AG08395 (cell line): ENCODE measurements at regions not wholly inside any gene's neighbourhood (a gene's known extent, or its start where the extent isn't known, plus 50 kb on each side); places are given as distances from the start of the nearest gene placed in this dataset.

Source experiments
- DNase-seq: peaks from one replicate; pipeline ENCODE4 v3.0.0; 2012; ENCODE audit warnings: mixed read lengths, low spot score

DNA sequence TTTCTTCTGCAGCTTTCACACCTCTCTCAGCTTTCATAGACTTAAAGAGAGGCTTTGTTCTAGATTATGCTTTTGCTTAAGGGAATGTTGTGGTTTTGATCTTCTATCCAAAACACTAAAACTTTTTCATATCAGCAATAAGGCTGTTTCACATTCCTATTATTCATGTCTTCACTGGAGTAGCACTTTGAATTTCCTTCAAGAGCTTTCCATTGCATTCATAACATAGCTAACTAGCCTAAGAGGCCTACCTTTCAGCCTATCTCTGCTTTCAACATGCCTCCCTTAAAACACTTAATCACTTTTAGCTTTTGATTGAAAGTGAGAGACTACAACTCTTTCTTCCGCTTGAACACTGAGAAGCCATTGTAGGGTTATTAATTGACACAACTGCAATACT lies 1117.0 kb upstream of the PHF14 start:
- DNase-seq = no peak

DNA sequence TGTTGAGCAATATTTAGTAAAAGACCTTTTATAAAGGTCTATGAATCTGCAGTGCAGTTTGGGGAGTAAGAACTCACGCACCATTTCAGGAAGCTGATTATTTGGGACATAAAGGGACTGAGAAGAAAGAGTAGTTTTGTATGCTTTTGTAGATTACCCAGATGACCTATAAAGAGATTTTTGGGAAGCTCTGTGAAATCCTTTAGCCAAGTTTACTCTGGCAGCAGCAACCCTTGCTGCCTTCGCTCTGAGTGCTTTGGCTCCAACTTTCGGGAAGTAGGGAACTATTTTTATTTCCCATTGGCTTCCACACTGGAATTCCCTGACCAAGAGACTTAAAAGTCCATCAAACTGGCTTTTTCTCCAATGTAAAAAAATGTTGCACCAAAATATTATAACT lies 1110.1 kb upstream of the PHF14 start:
- DNase-seq = no peak

DNA sequence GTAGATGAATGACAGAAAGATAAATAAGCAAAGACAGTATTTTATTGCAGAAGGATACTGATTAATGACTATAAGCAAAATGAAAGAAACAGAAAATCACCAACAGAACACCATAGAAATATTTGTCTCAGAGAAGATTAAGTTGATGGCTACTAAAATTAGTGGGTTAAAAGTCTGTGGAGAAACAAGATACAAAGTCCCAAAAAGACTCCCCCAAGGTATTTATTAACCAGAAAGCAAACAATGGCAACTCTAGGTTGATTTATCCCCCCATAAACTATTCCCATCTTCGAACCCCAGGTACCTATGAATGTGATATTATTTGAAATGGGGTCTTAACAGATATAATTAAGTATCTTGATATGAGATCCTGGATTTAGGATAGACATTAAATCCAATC lies 1104.5 kb upstream of the PHF14 start:
- no peak for DNase-seq

DNA sequence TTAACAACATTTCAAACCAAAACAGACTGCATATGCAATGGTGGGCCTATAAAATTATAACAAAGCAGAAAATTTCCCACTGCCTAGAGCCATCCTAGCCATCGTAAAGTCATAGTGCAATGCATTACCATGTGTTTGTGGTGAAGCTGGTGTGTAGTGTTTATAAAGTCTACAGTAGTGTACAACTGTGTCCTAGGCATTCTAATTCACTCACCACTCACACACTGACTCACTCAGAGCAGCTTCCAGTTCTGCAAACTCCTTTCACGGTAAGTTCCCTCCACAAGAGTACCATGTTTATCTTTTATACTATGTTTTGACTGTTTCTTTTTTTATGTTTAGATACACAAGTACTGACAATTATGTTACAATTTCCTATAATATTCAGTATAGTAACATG lies 1104.1 kb upstream of the PHF14 start:
- no peak for DNase-seq

DNA sequence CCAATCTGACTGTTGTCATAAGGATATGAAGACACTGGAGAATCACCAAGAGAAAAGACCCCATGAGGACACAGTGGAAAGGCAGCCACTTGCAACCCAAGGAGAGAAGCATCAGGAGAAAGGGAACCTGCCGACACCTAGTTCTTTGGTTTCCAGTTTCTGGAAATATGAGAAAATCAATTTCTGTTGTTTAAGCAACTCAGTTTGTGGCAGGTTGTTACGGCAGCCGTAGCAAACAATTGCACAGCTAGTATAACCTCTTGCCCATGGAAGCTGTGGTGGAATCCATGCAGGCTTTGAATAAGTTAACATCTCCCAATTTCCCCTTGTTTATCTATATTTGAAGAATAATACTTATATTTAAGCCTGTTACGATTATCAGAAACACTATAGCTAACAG lies 1103.0 kb upstream of the PHF14 start:
- no peak for DNase-seq

DNA sequence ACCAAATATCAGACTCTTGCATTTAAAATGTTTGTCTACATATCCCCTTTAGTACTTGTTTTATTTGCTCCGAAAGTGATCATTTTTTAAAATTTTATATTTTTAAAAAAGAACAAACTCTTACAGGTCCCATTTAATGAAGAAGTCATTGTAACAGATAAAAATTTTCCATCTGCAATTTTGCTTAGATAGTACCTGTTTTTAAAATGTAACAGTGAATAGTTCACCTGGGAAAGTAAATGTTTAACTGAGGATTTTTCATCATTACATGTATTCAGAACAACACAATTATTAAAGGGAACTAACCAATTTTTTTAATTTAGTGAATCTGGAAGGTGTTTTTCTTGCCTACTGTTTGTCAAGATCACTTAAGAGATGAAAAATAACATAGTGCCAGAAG lies 1099.5 kb upstream of the PHF14 start:
- no peak for DNase-seq

DNA sequence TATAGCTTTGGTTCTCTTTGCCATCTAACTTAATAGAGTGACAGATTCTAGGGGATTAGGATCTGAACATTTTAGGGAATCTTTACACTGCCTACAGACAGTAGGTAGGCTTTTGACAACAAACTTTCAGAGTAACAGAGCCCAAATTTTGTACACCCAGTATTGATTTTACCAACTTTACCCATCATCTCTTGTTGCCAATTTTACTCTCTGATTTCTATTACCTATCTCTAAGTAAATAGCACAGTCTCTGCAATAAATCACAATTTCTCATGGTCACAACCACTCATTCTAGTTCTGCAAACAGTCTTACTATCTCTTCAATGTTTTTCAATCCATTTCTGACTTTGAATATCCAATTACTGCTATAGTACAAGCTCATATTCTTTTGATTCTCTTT lies 1097.6 kb upstream of the PHF14 start:
- no peak for DNase-seq

DNA sequence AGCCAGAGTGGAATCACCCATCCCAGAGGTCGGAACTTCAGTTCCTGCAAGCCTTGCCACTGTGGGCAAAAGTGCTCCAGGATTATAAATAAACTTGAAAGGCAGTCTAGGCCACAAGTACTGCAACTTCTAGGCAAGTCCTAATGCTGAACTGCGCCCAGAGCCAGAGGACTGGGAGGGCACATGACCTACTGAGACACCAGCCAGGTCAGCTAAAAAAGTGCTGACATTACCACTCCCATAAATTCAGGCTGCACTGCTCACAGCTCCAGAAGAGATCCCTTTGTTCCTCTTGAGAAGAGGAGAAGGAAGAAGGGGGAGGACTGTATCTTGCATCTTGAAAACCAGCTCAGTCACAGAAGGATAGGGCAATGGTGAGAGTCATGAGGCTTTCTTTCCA lies 1084.1 kb upstream of the PHF14 start:
- DNase-seq = no peak

DNA sequence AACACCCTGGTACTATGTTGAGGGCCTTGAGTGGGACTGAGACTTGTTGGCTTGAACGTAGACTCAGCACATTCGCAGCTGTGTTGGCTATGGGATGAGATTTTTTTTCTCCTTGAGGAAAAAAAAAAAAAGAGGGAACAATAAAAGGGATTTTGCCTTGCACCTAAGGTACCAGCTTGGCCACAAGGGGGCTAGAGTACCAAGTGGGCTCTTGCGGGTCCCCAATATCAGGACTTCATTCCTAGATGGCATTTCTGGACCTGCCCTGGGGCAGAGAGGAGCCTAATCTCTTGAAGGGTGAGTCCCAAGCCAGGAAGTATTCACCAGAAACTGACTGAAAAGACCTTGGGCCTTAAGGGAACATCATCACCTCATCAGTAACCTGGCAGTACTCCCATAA lies 1083.6 kb upstream of the PHF14 start:
- no peak for DNase-seq

DNA sequence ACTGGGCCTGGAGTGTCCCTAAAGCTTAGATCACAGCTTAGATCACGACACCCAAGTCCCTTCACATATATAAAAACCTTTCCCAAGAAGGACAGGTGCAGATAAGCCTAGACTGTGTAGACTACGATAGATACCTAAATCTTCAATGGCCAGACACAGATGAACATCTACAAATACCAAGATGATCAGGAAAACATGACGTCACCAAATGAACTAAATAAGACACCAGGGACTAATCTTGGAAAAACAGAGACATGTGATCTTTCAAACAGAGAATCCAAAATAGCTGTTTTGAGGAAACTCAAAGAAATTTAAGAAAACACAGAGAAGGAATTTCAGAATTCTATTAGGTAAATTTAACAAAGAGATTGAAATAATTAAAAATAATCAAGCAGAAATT lies 1082.6 kb upstream of the PHF14 start:
- DNase-seq = no peak

DNA sequence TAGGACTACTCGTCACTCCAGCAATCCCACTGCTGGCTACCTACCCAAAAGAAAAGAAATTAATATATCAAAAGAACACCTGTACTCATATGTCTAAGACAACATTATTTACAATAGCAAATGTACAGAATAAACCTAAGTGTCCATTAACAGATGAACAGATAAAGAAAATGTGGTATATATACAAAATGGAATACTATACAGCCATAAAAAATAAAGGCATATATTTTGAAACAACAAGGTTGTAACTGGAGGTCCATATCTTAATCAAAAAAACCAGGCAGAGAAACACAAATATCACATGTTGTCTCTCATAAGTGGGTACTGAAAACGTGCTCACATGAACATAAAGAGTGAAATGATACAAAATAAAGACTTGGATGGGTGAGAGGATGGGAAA lies 1073.3 kb upstream of the PHF14 start:
- DNase-seq = no peak

DNA sequence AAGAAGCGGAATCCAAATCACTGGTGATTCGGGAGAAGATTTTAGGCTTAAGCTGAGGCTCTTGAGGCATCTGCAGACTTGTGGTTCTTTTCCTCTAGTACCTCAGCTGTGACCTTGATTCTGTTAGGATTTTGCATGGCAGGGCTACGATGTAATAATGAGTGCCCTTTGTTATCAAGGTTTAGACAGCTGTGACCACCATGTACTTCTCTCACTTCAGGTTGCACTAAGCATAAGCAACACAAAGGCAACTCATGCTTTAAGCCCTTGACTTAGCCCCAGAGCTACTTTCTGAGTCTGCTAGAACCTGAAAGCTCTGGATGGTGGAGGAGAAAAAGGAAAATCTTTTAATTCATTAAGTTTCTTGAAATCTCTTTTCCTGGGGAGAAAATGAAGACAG lies 1052.3 kb upstream of the PHF14 start:
- no peak for DNase-seq

DNA sequence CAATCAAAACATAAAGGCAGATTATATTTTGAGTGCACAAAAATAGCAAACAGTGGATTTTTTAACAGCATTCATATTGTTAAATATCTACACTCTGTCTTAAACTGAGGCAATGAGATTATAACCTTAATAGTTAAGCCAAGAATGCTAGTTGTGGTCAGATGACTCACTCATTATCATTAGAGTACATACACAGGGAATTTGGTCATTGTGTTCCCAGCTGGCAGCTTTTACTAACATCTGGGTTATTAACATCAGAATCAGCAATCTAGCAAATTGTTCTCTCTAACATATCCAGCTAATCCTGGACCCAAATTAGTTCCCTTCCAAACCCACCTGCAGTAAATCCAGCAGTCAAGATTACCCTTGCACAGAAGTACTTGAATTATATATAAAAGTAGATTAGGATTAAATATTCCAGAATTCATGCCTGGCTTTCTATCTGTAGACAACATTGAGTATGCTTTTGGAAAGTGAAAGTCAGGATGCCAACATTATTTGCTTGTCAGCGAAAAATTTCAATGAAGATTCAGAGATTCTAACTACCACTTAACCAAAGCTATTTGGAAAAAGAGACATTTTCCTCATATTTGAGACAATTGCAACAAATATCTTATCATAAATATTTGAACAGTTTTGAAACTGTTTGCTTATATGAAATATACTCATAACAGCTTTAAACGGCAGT lies 1035.6 kb upstream of the PHF14 start:
- DNase-seq = no peak

DNA sequence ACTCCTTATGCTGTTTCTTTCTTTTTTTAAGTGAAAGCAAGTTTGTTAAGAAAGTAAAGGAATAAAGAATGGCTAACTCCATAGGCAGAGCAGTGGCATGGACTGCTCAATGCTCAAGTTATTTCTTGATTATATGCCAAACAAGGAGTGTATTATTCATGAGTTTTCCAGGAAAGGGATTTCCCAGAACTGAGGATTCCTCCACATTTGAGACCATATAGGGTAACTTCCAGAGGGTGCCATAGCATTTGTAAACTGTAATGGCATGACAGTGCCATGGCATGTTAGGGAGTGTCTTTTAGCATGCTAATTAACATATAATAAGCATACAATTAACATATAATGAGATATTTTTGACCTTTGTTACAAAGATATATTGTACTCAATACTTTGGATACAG lies 1034.5 kb upstream of the PHF14 start:
- no peak for DNase-seq

DNA sequence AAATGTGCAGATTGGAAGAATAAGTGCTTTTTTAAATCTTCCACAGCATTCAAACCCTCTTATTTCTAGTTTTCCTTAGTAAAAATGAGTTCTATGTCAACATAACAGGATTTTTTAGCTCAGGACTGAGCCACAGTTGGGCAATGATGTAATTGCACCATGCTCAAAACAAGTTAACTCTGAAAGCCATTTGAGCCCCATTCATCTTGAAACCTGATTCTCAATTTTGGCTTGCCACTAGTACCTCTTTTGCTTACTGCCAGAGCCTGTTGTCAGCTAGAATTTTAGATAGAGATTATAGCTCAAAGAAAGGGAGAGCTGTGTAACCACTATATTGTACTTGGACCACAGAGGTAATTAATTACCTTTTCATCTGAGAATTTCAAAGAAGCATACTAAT lies 1028.5 kb upstream of the PHF14 start:
- DNase-seq = no peak

DNA sequence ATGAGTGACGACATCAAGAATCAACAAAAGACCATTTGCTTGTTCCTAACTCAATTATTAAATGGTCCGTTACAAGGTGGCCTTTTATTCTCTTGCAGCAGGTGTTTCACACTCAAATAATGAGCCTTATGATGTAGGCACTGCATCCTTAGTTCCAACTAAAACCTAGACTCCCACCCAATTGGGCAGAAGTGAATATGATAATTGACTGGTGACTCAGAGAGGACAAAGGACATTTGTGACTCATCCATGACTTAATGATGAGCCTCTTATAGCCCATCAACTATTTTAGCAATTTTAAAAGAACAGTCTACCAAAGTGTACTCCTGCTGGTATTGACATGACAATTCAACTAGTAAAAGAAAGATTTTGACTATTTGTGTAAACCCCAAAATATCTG lies 1027.8 kb upstream of the PHF14 start:
- DNase-seq = no peak

DNA sequence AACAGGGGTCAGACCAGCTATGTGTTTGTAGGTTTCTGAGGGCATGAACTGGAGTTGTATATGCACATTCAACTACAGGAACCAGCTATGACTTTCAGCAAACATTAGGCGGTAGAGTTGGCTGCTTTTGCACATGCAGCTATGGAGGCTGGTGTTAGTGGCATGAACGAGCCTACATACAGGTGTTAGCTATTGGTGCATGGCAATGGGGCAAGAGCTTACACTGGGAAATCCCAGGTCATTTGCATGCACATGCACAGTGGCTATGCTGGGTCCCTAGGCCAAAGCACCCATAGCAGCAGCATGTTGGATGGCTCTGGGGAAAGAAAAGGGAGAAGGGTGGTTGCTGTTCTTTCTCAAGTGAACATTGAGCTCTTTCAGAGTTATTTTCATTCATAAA lies 1018.5 kb upstream of the PHF14 start:
- DNase-seq = no peak

DNA sequence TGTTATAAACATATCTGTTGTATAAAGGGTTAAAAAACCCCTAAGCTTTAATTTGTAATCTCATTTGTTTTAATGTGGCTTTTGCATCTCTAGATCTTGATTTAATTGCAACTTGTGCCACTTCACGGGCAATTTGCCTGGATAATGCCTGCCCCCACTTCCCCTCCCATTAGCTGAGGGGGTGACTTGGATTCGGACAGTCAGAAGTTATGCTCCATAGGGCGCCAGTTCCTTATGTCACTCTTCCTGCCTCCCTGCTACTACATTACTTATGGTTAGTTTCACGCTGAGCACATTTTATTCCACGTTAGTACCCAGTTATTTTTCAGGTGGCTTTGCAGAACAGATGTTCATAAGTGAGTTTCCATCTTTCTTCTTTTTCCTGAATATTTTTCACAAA lies 1015.2 kb upstream of the PHF14 start:
- no peak for DNase-seq

DNA sequence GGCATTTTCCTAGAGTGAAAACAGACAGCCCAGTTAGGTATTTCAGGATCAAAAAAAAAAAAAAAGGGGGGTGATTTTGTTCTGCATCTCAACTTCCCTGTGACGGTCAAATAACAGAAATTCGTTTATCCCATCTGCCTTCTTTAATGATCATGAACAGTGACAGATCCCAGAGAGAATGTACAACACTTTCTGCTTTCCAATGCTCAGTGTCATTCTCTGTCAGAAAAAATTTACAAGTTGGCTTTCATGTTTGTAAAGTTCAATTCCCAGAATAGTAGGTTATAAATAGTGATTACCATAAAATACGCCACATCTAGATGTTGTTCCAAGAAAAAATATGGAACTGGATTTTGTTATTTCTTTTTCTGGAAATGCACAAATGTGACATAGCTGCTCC lies 1013.2 kb upstream of the PHF14 start:
- DNase-seq = no peak

DNA sequence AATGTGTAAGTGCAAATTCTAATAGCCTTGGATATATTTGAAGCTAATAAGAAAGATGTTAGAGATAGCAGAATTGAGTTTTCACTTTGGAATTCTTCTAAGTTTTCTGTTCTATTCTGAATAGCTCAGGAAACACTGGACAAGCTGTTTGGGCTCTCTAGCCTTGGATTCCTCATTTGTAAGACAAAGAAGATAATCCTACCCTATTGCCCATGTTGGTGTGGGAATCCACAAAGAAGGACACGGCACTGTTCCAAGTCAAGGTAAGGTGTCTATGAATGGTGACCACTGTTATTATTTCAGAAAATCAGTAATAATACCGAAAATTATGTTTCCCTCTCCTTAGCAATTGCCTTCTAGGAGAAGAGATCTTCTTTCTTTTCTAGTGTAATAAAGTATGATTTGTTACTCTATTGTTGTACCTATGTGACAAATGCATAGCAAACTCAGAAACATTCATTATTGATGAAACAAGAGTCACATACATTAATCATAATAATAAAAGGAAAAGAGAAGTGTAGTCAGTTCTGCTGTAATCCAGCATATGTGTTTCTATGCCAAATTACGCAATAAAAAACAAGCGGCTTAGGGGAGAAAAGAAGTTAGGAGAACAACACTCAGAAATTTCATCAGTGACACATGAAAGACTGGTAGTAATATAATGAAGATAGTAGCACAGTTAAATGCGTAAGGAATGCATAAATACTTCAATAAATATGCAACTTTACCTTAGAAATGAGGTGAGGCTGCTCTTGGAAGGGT lies 1012.3 kb upstream of the PHF14 start:
- no peak for DNase-seq

DNA sequence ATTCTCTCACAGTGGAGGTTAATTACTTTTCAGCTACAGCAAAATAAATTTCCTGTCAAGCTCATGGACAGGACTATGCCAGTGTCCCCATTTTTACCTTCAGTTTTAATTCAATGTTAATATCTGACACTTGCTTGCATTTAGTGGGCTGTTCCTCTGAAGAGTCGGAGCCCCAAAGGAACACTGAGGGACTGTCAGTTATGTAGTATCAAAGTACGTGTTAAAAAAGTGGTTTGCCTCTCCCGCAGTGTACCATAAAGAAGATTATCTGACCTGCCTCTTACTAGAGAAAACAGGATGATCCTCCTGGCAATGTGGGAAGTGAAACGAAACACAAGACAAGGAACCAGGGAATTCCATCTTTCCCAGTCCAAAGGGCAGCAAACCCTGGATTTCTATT lies 1010.9 kb upstream of the PHF14 start:
- DNase-seq = no peak

DNA sequence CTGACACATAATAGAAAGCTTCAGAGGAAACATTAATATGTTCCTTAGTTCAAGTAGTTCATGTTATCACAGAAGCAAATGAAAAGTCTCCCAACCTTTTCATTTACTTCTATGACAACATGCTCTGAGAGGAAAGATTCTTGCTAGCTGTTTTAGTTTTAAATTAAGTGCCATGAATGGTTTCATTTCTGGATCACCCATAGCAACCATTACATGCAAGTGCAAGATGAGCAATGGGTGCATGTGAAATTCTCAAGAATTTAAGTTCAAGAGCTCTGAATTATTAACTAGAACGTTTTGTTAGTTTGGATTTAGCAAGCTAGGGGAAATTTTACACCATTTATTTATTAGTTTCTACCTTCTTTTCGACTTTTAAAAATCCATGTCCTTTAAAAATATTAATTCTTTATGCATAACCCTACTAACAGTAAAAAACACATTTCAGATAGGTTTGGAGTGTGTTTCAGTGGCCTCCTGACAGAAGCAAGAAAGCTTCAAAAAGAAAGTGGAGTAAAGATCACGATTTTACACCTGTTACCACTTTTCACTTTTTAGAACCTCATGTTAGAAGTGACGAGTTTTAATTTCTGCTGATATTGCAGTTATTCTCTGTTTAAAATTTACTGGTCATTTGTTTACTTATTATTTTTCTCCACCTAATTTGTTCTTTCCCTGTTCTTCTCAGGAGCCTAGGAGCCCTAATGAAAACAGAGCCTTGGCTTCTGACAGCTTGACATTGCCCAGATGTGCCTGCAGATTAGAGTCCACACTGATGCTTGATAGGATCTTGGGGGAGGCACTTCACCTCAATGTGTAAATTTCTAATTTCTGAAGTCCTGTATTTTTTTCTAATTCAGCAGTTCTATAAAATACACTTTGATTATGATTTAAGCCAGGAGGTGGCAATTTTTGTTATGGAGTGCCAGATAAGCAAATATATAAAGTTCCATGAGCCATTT lies 995.3 kb upstream of the PHF14 start:
- no peak for DNase-seq
